Hematopoietic multipotent progenitor cell treated with erythropoietin and hydrocortisone succinate and interleukin-3 and kit ligand, for 6 days (in vitro differentiated cells): ENCODE measurements at regions not wholly inside any gene's neighbourhood (a gene's known extent, or its start where the extent isn't known, plus 50 kb on each side); places are given as distances from the start of the nearest gene placed in this dataset.
"Not testable (repeated sequence)": the region's sequence is repeated elsewhere in the genome, so short reads cannot be mapped to it uniquely, and the experiment has no call there.

ENCODE experiments used
- DNase-seq: peaks from one replicate; pipeline ENCODE4 v3.0.0-alpha.2; 2015

GRCh38 chr4:189810318-189811181 lies 130.1 kb upstream of the FRG1 start:
- not testable (repeated sequence) for DNase-seq

DNA sequence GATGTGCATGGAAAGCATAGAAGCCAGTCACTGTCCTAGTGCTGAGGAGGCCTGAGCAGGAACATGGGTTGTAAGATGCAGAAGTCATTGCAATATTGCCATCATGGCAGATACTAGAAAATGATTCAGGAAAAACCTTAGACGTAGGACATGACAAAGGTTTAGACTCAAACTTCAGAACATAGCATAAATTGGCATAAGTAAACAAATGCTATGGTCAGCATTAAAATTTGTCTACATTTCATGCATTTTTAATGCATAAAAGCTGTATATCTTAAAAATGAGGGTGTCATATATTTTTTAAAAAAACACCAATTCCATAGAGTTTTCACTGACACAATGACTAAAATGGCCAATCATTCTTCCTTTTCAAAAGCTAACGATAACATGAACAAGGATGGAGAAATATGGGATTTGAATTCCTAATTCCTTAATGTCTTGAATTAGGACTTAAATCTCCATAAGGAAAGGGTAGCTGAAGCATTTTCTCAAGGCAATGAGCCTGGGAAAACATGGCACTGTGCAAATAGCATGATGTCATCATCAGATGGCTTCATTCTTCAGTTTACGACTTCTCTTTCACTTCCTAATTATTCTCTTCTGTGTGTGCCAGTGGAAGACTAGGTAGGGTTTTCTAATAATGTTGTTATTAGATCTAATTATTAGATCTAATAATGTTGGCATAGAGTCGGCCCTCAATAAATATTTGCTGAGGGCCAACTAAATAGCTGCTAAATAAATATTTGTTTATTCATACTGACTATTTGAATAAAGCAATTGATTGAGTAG lies 125.1 kb upstream of the FRG1 start:
- no peak for DNase-seq

- no peak for DNase-seq
Observed at GRCh38 chr4:189822326-189822725, 118.3 kb upstream of the FRG1 start.

DNA sequence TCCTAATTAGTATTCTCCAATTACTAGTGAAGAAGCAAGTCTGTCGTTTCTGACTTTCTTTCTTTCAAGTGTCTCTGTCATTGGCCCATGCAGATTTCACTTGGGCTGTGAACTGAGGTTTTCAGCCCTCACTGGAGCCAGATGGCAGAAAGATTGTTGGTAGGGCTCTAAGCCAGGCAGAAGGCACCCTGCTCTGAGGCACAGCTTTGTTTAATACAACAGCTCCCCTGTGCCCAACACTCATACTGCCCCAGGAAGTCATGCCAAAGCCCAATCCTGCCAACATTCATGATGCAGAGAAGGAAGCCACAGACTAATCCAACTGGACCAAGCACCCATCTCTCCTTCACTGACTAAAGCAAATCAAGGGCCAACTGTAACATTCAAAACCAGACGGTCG lies 117.1 kb upstream of the FRG1 start:
- DNase-seq = no peak

DNA sequence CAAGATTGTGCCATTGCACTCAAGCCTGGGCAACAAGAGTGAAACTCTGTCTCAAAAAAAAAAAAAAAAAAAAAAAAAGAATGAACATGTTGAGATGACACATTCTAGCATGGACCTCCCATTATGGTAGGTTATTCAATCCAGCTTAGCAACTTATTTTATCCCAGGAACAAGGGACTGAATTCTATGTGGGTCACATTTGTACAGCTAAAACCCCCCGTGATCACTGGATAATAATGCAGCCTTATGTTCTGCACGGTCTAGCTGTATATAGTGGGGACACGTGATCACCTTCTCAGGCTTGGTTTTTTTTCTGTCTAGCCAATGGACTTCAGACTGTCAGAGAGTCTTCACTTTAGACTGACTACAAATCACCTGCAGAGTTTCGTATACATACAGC lies 115.2 kb upstream of the FRG1 start:
- no peak for DNase-seq

DNA sequence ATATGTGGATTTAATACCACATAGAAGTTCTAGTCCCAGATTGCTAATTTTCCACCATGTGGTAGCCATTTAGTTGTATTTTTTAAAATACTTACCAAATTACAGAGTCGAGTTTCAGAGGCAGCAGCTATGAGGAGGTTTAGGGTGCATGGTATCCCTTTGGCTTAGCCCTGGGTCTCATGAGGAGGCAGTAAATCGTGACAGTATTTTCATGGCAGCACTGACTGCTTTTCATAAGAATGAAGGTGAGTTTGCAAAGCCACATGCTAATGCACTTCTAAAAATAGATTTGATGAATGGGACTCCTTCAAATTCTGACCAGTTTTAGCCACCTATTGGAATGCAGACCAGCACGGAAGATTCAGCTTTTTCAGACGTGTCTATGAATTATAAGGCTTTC lies 114.0 kb upstream of the FRG1 start:
- no peak for DNase-seq

DNA sequence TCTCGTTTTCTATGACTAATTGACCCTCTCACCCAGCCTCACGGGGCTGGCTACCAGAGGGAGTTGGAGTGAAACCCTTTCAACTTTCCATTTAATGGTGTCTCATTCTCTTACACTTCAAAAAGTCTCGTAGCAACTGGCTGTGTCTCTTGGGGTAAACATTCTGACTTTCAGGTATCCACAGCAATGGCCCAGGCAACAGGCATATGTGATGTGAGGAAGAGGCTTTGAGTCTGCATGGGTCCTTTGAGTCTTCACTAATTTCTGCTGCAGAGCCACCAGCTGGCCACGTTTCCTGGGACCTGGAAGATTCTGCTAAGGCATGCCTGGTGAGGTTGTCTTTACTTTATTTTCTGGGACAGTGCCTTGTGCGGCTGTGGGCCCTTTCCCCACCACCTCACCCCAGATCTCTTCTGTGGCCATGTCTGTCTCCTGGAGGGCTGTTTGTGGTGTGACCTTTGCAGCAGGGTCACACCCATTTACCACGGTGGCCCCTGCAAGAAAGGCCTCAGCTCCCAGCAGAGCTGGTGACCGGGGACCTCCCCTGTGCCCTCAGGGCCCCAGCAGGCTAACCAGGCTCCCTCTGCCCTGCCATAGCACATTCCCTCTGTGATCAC lies 112.5 kb upstream of the FRG1 start:
- DNase-seq = no peak

DNA sequence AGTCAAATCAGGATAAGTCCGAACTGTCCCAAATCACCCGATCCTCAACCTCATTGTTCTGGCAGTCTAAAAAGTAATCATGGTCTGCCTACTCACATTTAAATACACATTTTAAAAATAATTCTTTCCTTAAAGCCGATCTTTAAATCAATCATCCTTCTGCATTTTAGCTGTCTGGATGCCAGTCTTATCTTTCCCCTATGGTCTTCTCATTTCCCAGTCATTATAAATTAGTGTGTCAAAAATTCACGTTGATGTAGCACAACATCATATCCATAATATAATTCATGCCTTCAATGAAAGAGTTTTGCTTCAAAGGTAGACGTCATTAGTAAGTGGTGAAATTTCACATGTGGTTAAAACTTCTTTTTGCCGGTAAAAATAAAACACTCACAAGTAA lies 108.1 kb upstream of the FRG1 start:
- no peak for DNase-seq

DNA sequence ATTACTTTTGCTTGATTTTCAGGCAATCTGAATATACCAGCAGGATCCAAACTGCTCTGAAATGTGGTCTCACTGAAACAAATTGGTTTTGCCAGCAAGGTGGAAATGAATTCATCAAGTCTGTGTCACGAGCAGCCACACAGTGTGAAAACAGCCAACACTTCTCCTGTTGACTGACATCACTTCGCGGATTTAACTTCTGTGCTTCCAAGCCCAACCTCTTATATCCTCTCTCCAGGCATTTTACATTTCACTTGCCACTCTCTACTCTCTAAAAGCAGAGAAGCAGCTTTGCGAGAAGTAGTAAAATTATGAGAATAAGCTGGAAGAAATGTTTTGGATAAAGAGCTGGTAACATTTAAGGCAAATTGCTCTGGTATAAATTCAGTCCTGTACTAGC lies 106.1 kb upstream of the FRG1 start:
- DNase-seq = no peak

- DNase-seq = no peak
Observed at GRCh38 chr4:189835505-189835904, 105.2 kb upstream of the FRG1 start.

GRCh38 chr4:189837471-189837870 lies 103.2 kb upstream of the FRG1 start:
- no peak for DNase-seq

DNA sequence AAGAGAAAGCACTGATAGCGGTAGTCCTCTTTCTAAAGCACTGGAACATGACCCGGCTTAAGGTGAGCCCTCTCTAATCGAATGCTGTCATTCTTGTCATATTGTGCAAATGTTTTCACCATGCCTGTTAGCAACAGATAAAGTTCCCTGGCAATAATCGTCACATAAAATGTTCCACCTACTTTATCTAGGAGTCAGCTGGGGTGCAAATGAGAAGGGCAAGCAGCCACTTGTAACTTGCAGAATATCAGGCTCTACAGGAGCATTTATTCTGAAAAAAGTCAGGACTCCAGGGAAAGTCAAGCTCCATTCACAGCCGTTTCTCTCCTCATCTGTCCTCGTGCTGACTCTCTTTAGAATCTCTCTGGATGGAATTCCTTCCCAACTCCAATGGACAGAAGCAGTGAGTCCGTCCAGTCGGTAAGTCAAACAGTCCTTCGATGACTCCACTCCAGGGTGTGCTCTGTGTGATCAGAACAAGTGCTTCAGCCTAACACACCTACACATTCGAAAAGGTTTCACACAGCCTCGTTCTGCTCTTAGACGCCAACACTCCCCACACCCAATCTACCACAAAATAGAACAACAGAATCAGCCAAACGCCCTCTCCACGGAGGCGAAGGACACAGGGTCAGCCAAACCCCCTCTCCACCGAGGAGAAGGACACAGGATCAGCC lies 101.7 kb upstream of the FRG1 start:
- peak; percentile 80 for DNase-seq

DNA sequence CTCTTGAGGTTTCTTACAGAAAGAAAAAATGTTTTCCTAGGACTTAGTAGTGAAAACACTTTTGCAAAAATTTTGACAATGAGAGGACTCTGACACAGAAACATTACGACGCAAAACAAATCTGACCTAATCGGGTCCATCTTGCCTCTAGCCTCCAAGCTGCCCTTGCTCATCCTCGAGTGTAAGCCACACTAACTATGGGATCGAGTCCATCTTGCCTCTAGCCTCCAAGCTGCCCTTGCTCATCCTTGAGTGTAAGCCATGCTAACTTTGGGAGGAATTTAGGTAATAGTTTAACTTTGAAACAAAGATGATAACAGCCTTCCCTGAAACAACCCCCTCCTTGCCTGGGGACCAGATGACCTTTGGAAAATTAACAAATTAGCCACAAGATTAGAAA lies 100.3 kb upstream of the FRG1 start:
- no peak for DNase-seq

DNA sequence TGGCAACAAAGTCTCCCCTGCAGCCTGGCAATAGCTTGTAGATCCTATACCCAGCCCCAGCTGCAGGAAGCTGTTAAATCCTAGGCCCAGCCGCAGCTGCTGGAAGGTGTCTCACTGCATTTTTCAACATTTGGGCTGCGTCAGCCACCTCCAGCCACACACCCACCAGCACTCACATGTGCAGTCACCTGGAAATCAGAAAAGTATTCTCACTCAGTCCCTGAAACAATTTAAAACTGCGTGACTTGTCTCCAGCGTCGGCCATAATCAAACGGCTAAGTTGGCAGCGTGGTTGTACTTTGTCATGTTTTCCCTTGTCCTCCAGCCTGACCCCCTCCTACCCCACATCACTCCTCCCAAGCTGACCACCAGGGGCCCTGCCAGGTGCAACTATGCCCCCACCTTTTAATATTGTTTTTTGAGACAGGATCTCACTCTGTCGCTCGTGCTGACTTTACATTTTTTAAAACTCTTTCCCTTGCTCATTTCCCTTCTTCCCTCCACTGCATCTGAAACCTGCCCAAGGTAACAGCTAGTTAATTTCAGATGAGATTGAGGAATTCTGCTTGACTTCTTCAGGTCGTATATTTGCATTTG lies 97.2 kb upstream of the FRG1 start:
- DNase-seq = no peak

GRCh38 chr4:189845145-189845846 lies 95.4 kb upstream of the FRG1 start:
- DNase-seq = no peak

DNA sequence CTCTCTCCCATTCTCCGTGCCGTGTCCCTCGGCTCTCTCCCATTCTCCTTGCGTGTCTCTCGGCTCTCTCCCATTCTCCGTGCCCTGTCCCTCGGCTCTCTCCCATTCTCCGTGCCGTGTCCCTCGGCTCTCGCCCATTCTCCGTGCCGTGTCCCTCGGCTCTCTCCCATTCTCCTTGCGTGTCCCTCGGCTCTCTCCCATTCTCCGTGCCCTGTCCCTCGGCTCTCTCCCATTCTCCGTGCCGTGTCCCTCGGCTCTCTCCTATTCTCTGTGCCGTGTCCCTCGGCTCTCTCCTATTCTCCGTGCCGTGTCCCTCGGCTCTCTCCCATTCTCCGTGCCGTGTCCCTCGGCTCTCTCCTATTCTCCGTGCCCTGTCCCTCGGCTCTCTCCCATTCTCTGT lies 94.6 kb upstream of the FRG1 start:
- DNase-seq = not testable (repeated sequence)

DNA sequence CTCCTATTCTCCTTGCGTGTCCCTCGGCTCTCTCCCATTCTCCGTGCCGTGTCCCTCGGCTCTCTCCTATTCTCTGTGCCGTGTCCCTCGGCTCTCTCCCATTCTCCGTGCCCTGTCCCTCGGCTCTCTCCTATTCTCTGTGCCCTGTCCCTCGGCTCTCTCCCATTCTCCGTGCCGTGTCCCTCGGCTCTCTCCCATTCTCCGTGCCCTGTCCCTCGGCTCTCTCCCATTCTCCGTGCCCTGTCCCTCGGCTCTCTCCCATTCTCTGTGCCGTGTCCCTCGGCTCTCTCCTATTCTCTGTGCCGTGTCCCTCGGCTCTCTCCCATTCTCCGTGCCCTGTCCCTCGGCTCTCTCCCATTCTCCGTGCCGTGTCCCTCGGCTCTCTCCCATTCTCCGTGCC lies 94.1 kb upstream of the FRG1 start:
- DNase-seq = not testable (repeated sequence)

DNA sequence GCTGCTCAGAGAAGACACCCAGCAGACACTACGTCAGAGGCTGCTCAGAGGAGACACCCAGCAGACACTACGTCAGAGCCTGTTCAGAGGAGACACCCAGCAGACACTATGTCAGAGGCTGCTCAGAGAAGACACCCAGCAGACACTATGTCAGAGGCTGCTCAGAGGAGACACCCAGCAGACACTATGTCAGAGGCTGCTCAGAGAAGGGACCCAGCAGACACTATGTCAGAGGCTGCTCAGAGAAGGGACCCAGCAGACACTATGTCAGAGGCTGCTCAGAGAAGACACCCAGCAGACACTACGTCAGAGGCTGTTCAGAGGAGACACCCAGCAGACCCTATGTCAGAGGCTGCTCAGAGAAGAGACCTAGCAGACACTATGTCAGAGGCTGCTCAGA lies 92.0 kb upstream of the FRG1 start:
- DNase-seq = not testable (repeated sequence)

GRCh38 chr4:189850239-189850856 lies 90.3 kb upstream of the FRG1 start:
- DNase-seq = no peak

- DNase-seq = no peak
Observed at GRCh38 chr4:189858435-189858834, 82.2 kb upstream of the FRG1 start.

GRCh38 chr4:189861101-189861500 lies 79.6 kb upstream of the FRG1 start:
- no peak for DNase-seq

DNA sequence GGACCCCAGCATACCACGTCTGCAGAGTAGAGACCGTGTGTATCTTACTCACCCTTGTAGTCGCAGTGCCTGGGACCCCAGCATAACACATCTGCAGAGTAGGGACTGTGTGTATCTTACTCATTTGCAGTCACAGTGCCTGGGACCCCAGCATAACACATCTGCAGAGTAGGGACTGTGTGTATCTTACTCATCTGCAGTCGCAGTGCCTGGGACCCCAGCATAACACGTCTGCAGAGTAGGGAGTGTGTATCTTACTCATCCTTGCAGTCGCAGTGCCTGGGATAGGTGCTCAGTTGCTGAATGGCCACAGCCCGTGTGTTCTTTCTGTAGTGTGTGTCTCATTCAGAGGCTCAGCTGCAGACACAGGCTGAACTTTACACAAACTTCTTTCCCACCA lies 71.4 kb upstream of the FRG1 start:
- no peak for DNase-seq
